WTC11 (cell line): ENCODE measurements at regions not wholly inside any gene's neighbourhood (a gene's known extent, or its start where the extent isn't known, plus 50 kb on each side); places are given as distances from the start of the nearest gene placed in this dataset.

Experiments used
- CTCF ChIP-seq: fragments of 200-600 bp; IDR thresholded peaks from 2 replicates; pipeline ENCODE4 v1.8.0; 2022; ENCODE audit warnings: antibody characterized with exemption
- ELF4 ChIP-seq: sonication (generic); formaldehyde crosslinking; IDR thresholded peaks from 2 replicates; pipeline ENCODE4 v1.8.1; 2022; ENCODE audit warnings: low read depth, mild to moderate bottlenecking, moderate library complexity, missing genetic modification reagents
- GABPB1 ChIP-seq: sonication (generic); formaldehyde crosslinking; IDR thresholded peaks from 2 replicates; pipeline ENCODE4 v1.8.1; 2023; ENCODE audit warnings: mild to moderate bottlenecking, missing genetic modification reagents
- MLX ChIP-seq: sonication (generic); formaldehyde crosslinking; IDR thresholded peaks from 2 replicates; pipeline ENCODE4 v1.8.1; 2023; ENCODE audit warnings: mild to moderate bottlenecking, missing genetic modification reagents, moderate library complexity
- NFYB ChIP-seq: sonication (generic); formaldehyde crosslinking; conservative IDR thresholded peaks from 2 replicates; pipeline ENCODE4 v1.8.0; 2022; ENCODE audit warnings: low read depth, missing genetic modification reagents
- NR2C2 ChIP-seq: sonication (generic); formaldehyde crosslinking; IDR thresholded peaks from 2 replicates; pipeline ENCODE4 v1.8.0; 2022; ENCODE audit warnings: mild to moderate bottlenecking, missing genetic modification reagents
- ZNF121 ChIP-seq: sonication (generic); formaldehyde crosslinking; IDR thresholded peaks from 2 replicates; pipeline ENCODE4 v1.8.0; 2023; ENCODE audit warnings: missing genetic modification reagents

- TF ChIP-seq CTCF (no peak), ELF4 (CRISPR knock-in tag) (no peak), GABPB1 (CRISPR knock-in tag) (no peak), NFYB (CRISPR knock-in tag) (no peak), NR2C2 (no peak), MLX (CRISPR knock-in tag) (no peak), ZNF121 (no peak)
Measured at GRCh38 chrX:3256868-3257267, 89.6 kb downstream of the MXRA5 start.
